NCI-H460 (cell line): ENCODE measurements at regions not wholly inside any gene's neighbourhood (a gene's known extent, or its start where the extent isn't known, plus 50 kb on each side); places are given as distances from the start of the nearest gene placed in this dataset.
"Not testable (repeated sequence)": the region's sequence is repeated elsewhere in the genome, so short reads cannot be mapped to it uniquely, and the experiment has no call there.

Experiments
- DNase-seq: peaks from one replicate; pipeline ENCODE4 v3.0.0-alpha.2; 2016; ENCODE audit warnings: low read depth; ENCODE audit errors: extremely low read depth

DNA sequence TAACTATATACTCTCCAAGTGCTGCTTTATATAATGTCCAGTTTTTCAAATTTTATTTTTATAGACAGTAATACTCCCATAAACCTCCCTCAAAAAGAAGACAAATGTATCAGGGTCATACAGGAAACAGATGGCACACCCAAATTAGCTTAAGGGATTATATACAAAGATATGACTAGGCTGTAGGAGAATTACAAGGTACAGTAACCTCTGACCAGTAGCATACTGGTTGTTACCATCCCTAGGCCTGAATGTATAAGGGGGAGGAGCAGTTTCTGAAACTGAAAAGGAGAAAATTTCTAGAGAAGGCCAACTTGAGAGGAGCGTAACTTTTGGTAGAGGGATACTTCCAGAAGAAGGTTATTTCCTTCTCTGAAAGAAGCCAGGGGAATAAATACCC is 122.6 kb upstream of the NBPF19 start:
- DNase-seq = not testable (repeated sequence)

DNA sequence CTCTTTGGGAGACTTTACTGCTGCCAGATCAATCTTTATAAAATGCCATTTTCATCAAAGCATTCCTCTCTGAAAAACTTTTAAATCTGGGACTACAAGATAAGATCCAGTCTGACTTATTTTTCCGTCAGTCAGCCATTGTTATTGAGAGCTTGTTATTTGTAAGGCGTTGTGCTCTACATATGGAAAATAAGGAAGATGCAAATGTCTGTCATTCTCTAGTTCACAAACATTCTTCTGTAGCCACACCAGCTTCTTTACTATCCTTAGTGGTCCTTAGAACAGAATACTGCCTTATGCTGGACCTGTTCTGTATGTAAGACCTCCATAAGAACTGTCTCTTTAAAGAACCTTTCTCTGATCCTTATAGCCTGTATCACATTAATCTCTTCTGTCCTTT is 120.3 kb upstream of the NBPF19 start:
- not testable (repeated sequence) for DNase-seq

DNA sequence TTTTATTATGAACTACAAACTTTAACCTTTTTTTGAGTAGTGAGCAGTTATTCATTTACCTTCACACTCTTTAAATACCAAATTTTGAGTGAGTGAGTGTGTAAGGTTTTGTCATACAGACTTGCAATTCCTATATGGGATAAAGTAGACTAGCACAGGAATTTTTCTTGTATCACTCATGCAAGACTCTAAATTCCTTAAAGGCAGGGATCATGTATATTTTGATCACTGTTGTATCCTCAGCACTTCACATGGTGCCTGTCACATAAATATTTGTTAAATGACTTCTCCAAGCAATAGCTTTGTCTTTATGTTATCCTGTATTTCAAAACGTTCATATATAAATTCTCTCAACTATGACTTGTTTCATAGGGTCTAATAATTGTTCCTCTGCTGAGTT is 119.1 kb upstream of the NBPF19 start:
- not testable (repeated sequence) for DNase-seq

DNA sequence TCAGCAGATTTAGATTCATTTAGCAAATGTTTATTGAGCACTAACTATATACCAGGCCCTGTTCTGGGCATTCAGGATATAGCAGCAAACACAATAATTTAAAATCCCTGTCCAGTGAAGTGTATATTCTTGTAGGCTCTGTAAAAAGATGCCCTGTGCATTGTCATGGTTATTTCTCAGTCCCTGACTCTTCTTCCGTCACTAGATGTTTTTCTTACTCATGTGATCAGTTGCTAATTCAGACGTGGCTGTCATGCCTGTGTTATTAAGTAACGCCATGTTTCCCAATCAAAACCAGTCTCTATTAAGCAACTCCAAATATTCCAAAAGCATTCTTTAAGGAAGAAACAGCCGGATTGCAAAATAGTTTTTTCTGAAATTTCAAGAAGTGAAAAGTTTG is 118.7 kb upstream of the NBPF19 start:
- DNase-seq = not testable (repeated sequence)

DNA sequence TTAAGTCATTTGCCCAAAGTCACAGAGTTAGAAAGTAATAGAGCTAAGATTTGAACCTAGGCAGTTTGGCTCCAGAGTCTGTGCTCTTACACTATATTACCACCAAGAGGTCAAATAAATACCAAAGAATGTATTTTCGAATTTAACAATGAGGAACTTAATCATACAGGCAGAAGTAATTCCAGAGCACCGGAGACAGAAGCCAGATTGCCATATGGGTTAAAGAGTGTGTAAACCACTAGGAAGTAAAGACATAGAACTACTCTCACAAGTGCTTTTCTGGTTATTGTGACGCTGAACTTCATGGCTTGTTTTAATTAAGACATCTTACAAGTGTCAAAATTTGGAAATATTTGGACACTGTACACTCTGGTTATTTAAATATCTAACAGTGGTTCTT is 114.5 kb upstream of the NBPF19 start:
- not testable (repeated sequence) for DNase-seq

DNA sequence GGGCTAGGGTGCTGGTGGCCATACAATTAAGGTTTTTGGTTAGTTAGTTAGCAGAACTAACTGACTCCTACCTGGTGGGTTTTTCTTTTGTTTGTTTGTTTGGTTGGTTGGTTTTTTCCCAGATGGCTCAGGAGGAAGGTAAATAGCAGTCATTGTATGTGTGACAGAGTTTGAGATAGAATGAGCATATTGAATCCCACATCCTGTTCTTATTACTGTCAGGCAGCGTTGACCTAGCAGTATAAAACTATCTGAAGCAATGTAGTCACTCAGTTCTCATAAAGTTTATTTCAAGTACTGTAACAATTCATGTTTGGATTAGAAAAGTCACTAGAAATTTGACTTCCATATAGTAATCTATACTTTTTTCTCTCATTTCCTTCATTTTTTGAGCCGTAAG is 113.5 kb upstream of the NBPF19 start:
- not testable (repeated sequence) for DNase-seq

DNA sequence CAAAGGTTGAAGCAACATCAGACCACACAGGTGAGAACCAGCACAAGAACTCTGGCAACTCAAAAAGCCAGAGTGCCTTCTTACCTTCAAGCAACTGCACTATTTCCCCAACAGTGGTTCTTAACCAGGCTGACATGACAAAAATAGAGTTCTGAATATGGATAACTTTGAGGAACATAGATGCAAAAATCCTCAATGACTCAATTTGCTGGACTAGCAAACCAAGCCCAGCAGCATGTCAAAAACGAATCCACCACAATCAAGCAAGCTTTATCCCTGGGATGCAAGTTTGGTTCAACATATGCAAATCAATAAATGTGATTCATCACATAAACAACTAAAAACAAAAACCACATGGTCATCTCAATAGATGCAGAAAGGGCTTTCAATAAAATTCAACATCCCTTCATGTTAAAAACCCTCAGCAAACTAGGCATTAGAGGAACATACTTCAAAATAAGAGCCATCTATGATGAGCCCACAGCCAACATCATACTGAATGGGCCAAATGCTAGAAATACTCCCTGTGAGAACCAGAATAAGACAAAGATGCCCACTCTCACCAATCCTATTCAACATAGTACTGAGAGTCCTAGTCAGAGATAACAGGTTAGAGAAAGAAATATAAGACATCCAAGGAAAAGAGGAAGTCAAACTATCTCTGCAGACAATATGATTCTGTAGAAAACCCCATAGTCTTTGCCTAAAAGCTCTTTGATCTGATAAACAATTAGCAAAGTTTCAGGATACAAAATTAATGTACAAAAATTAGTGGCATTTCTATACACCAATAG is 110.5 kb upstream of the NBPF19 start:
- not testable (repeated sequence) for DNase-seq

DNA sequence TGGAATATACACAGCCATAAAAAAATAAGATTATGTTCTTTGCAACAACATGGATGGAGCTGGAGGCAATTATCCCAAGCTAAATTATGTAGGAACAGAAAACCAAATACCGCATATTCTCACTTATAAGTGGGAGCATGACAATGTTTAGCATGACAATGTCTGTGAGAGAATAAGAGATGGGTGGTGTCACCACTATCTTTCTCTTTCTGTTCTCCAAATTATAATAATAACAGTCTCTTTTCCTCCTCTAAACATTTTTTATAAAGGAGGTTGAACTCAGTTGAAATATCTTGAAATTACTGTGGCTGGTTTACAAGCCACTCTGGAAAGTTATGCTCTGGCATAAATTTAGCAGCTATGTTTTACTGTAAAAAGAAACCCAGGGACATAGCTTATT is 108.4 kb upstream of the NBPF19 start:
- not testable (repeated sequence) for DNase-seq

DNA sequence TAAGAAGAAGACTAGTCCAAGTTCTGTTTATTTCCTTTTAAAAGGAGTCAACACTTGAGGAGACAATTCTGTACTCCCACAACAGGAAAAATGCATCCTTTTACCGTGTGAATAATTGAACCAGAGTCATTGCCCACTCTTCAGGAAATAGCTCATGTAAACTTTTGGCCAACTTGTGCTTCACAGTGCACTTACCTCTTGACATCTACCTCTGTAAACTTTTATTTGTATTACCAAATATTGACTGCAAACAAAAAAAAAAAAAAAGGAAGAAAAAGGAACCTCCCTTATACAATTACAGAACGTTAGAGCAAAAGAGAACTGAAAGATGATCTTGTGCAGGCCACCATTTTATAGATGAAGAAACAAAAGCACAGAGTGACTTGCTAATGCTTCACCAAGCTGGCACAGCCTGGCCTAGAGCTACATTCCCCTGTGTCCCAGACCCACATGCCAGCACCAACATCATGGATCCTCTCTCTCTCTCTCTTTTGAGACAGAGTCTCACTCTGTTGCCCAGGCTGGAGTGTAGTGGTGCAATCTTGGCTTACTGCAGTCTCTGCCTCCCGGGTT is 107.3 kb upstream of the NBPF19 start:
- DNase-seq = not testable (repeated sequence)

DNA sequence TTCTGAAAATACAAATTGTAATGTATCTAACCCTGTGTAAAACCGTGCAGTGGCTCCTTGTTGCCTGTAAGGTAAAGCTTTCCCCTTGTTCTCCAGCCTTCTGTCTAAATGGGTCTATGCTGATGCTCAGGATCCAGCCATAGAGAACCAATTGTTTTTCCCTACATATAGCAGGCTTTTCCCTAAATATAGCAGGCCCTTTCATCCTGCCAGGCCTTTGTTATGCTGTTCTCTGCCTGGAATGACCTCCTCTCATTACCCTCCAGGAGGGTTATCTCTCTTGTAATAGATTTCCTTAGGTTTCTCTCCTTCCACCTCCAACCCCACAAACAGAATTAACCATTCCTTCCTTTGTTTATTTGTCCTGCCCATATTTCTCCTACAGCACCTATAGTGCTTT is 106.5 kb upstream of the NBPF19 start:
- not testable (repeated sequence) for DNase-seq

DNA sequence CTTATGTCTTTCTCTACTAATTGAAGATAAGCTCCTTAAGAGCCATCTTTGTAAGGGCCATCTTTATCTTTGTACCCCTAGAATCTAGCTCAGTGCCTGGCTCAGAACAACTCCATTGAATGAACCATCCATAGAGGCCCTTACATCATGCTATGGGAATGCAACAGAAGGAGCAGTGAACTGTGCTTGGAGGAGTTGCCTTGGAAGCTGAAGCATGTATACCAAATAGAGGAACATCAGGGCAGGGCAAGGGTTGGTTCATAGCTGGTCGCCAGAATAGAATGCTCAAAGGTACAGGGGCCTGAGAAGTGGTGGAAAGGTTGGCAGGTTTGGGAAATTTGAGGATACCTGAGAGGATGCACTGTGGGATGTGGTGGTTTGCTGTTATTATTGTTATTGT is 105.8 kb upstream of the NBPF19 start:
- not testable (repeated sequence) for DNase-seq

DNA sequence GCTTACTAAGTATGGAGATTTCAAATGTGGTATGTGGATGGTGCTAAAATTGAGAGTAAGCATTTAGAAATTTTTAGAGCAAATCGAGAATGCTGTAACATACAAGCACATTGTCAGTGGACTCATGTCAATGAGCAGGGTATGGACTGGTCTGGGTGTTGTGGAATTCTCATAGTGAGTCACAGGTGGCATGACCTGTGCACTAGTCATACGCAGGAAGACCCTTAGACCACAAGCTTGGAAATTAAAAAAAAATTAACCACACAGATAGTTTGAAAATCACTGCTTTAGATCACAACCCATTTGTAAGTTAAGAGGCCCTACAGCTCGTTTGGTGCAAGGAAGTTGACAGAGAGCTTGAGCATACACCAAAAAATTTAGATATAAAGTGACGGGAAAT is 102.9 kb upstream of the NBPF19 start:
- DNase-seq = not testable (repeated sequence)

DNA sequence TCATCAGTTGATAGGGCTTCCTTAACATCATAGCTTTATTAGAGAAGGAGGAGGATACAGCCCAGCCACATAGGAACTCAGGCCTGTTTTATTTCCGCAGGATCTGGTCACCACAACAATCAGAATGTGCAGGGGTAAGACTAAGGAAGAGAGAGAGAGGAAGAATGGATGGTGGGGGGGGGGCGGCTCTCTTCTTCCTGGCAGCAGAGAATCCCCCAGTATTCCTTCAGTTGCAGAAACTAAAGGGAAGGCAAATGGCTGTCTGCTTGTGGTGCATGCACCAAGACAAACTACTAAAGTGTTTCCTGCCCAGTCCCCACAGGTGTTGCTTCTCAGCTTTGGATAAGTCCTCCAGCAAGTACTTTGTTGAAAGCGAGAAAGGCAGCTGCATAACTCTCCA is 96.4 kb upstream of the NBPF19 start:
- not testable (repeated sequence) for DNase-seq

DNA sequence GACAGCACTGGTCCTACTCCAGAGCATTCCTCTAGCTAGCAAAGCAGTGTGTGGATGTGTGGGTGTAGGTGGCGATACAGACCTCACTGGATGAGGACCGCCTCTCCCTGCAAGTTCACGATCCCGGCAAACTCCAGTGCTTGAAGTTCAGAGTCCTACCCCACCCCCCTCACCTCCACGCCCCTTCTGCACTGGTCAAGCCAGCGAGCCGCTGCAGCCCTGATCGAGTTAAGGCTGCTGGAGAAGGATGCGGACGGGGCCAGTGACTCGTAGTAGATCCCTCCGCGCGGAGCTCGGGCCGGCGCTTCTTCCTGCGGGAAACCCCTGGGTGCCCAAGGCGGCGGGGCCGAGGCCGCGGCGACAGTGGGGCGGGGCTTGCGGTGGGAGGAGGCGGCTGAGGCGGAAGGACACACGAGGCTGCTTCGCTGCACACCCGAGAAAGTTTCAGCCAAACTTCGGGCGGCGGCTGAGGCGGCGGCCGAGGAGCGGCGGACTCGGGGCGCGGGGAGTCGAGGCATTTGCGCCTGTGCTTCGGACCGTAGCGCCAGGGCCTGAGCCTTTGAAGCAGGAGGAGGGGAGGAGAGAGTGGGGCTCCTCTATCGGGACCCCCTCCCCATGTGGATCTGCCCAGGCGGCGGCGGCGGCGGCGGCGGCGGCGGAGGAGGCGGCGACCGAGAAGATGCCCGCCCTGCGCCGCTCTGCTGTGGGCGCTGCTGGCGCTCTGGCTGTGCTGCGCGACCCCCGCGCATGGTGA is 84.5 kb upstream of the NBPF19 start:
- peak; percentile 4 for DNase-seq

DNA sequence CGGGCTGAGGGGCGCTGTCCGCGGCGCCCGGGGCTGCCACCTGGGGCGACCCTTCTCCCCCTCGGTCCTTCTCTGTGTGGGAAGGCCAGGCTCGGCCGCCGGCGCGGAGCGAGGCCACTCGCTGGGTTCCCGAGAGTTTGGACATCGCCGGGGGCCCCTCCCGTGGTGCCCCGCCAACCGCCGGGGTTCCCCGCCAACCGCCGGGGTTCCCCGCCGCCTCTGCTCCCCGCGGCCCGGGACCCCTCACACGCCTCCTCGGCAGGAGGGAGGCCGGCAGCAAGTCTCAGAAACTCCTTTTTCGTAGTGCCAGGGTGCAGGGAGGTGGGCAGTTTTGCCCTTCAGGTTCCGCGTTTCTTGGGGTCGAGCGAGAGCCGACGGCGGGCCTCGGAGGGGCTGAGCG is 83.9 kb upstream of the NBPF19 start:
- DNase-seq = not testable (repeated sequence)

DNA sequence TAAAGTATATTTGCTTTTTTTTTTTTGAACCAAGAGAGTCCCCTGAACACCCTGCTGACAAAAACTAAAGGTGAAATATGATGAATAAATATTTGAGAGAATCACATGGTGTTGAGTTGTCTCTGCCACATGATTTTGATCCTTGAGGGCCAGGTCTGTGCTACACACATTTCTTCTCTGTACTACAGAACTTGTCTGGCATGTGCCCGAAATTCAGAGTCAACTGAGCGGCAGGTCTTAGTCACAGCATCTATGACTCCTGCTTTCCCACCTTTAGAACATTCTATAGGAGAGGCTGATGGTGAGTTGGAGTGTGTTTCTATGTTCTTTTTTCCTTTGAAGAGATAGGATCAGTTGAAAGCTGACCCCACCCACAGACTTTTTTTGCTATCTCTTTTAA is 79.0 kb upstream of the NBPF19 start:
- DNase-seq = not testable (repeated sequence)

DNA sequence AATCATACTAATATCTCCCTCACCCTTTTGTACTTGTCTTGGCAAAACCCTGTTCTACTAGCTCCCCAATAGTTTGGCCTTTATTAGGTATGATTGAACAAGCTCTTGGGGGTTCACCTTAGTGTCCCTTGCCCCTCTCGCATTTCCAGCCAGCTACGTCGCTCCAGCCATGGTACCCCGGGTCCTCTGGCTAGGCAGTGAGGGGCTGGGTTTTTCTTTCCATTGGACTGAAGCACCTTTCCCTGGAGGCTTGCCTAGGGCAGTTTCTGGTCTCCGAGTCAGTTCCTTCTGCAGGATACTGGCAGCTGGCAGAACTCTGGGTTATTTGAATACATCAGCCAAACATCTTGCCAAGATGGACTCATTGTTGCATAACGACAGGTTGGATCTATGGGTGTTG is 76.3 kb upstream of the NBPF19 start:
- not testable (repeated sequence) for DNase-seq

DNA sequence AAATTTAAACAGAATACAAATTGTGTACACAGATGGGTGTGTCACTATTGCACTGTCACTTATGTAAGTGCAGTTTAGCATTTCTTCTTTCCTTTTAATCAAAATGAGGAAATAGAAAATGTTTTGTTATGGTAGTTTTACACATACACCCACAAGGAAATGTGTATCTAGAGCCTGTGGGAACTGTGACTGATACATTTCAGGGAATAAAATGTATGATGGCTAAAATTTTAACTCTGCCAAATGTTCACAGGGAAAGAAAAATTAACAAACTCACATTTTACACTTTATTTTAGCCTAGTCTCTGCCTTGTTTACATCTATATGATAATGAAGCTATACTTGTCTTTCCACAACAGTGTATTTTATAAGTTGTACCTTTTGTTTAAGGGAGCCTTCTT is 66.4 kb upstream of the NBPF19 start:
- not testable (repeated sequence) for DNase-seq

DNA sequence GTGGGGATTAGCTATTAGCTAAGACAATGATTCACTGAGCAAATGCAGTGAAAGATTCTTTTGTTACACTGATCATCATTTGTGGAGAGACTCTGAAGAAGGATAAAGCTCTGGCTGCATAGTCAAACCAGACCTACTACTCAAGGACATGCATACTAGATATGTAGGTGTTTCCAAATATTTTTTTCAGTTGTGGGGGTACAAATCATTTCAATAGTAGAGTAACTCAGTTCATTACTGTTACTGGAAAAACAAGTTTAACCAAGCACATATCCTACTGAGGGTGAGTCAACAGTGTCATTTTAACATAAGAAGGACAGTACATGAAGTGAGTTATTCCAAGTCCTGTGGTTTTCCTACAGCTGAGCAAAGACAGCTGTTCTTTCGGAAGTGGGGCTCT is 59.5 kb upstream of the NBPF19 start:
- not testable (repeated sequence) for DNase-seq

DNA sequence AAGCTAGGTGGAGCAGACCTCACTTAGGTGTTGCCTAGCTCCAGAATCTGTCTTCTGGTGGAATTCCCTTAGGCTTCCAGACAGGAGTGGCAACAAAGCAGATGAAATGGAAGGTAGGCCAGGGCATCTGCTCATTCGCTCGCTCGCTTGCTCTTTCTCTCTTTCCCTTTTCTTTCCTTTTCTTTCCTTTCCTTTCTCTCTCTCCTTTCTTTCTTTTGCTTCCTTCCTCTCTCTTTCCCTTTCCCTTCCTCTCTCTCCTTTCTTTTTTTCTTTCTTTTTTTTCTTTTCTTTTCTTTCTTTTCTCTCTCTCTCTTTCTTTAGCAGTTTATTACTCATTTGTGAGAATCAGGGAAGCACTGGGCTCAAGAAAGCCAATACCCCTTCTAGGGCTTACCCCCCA is 56.1 kb upstream of the NBPF19 start:
- DNase-seq = not testable (repeated sequence)

DNA sequence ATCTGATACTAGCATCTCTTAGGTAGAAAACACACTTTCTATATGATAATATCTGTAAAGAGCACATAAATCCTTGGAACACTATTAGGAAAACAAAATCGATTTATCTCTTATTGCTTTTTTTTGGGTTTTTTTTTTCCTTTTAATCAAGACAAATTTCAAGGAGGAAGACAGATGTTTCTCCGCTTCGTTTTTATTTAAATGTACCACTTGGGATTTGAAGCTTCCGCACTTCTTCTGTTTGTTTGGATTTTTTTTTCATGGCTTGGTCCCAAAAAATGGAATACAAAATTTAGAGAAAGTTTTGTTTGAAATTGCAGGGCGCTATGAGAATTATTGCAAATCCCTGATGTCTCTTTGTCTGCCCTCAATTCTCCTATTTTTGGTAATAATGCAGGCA is 51.7 kb upstream of the NBPF19 start:
- not testable (repeated sequence) for DNase-seq
